NCI-H69 (cell line): ENCODE measurements at regions not wholly inside any gene's neighbourhood (a gene's known extent, or its start where the extent isn't known, plus 50 kb on each side); places are given as distances from the start of the nearest gene placed in this dataset.
"Not testable (repeated sequence)": the region's sequence is repeated elsewhere in the genome, so short reads cannot be mapped to it uniquely, and the experiment has no call there.

ENCODE experiments used
- DNase-seq: peaks from one replicate; lab custom pipeline; 2025; lab: John Stamatoyannopoulos, UW

DNA sequence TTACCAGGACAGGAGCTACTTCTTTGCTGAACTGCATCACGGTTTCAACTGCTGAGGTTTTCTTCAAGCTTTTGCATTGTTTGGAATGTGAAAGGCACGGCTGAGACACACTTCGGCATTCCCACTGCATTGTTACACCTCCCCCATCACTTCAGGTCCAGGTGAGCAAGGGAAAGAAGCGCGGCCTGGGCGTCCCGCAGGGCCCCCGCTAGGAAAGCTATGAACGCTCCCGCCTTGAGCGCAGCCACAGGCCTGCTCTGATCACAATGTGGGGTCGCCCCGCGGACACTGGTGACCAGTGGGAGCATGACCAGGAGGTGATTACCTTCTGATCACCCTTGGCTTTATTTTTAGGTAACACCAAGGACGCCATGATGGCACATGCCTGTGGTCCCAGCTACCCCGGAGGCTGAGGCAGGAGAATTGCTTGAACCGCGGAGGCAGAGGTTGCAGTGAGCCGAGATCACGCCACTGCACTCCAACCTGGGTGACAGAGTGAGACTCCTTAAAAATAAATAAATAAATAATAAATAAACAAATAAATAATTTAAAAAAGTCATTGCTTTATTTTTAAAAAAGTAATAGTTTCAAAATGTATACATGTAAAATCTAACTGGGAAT, 82.2 kb upstream of the ANTXRL start:
- DNase-seq = not testable (repeated sequence)

DNA sequence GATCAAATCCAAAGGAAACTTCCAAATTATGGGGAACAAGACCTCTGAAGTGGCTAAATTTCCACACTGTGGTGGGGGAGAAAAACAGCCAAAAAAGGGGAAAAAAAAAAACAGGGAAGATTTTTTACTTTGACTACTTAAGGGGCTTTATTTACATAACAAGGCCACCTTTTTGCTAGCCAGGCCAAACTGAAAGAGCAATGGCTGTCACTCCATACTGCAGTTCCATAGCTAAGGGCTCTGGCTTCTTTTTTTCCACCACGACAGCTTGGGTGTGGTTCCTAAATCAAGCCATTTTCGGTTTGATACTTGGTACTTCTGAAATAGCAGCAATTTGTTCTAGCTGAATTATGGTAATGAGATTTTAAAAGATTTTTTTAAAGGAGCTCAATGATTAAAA, 76.4 kb upstream of the ANTXRL start:
- DNase-seq = not testable (repeated sequence)

DNA sequence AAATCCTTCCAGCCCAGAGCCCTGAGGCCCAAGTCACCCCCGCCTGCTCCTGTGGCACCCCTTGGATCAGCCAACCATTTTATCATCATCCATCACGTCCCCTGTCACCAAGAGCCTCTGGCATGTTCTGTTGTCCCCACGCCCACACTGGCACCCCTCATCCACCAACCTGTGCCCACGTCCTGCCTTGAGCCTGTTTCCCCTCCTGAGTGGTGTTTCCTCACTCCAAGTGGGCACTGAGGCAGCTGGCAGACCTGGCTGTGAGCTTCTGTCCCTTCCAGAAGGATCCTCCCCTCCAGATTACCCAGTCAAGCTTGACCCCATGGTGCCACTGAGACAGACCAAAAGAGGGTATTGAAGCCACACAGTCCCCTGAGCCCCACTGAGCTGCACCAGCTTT, 71.4 kb upstream of the ANTXRL start:
- DNase-seq = no peak

DNA sequence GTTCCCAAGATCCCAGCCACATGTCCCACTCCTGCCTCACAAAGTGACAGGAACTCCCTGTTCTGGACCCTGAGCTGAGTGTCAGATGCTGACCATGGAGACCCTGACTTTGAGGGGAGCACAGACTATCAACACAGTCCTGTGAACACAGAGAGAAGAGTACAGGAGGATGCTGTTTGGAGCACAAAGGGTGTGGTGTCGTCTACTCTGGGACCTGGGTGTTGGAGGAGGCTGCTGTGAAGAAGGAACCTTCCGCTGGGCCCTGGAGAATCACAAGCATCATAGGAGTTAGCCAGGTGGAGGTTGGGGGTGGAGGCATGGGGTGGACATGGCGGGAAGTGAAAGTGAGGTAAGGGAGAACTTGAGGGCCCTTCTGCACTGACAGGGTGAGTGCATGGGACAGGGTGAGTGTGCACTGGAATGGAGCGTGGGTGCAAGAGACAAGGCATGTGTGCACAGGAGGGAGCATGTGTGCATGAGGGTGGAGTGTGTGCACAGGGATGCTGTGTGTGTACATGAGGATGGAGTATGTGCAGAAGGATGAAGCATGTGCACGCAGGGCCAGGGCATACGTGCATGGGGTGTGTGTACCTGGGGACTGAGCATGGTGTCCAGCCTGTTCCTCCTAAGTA, 70.7 kb upstream of the ANTXRL start:
- no peak for DNase-seq

DNA sequence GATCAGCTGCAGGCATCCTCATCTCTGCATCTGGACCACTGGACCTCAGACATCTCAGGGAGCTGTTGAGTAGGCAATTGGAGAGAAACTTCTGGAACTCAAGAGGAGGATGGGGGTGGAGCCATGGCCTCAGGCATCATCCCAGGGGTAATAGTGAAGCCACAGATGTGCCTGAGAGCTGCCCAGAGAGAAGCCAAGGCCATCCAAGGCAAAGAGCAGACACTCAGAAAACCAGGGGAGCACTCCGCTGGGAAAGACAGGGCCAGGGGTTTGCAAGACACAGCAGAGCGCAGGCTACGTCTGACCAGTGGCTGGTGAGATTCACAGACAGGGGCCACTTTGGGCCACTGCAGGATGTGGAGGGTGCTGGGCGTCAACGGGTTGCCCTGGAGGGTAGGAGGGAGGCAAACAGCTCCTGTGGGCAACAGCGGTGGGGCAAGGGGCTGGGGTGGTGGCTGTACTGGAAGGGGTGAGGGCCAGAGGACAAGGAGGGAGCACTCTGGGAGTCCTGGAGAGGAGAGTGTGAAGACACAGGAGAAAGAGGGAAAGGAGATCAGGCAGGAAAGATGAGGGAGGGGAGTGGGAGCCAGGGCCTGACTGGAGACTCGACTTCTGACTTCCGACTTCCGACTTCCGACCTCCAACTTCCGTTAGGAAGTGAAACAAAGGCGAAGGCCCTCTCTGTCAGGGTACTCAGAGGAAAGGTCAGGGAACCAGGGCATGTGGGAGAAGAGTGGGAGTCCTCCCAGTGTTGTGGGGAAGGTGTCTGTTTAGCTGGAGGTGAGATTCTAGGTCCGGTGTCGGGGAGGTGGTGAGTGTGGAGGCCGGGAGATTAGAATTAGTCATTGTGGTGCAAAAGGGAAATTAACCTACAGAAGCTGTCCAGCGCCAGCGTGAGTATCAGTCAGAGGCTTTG, 69.7 kb upstream of the ANTXRL start:
- no peak for DNase-seq

DNA sequence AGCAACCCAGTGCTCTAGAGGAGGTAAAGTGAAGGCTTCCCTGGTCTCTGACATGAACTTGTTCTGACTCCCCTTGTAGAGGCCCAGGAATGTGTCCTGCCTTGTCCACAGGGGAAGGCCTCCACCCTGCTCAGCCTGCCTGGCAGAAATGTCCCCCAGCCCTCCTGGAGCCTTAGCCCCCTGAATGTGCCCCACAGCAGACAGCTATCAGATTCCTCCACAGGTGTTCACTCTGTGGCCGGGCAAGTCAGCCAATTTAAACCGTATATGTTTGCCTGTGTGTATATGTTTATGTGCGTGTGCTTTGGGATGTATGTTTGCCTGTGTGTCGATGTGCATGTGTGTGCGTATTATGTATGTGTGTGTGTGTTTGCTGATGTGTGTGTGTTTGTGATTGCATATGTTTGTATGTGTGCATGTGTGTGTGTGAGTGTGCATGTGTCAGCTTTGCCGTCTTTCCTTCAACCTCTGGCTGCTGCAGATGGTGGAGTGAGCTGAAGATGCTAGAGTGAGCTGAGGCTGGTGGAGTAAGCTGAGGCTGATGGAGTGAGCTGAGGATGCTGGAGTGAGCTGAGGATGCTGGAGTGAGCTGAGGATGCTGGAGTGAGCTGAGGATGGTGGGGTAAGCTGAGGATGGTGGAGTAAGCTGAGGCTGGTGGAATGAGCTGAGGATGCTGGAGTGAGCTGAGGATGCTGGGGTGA, 68.9 kb upstream of the ANTXRL start:
- no peak for DNase-seq

DNA sequence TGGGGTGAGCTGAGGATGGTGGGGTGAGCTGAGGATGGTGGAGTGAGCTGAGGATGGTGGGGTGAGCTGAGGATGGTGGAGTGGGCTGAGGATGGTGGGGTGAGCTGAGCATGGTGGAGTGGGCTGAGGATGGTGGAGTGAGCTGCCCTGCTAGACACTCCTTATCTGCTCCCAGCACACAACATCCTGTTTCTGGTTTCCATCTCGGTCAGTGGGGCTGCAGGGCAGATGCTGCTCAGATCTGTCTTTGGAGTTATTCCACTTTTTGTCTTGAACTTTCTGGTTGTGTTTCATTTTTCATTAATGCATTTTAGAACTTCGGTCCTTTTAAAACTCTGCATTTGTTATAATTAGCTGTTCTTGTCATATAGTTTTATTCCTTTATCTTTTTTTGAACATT, 67.9 kb upstream of the ANTXRL start:
- DNase-seq = no peak

DNA sequence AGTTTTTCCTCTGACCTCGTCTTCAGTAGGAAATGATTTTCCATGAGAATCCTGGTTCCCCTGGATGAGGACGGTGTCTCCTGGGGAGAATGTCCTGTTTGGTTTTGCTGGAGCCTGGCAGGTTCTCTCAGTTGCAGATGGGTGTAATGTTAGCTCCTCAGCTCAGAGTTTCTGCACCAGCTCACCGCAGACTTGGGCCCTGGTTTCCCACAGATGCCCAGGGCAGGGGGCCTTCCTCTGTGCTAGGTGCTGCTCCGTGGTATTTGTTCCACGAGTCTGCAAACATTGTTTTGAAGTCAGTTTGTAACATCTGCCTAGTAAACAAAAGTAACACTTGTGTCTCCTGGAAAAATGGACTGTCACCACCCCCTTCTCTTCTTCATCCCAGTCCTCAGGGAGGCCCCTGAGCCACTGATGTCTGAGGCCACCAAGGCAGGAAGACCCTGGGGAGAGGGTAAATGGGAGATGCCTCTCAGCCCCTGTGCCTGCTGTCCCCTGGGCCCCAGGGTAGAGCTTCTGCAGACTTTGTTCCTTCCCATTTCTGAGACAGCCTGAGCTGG, 67.3 kb upstream of the ANTXRL start:
- DNase-seq = not testable (repeated sequence)

DNA sequence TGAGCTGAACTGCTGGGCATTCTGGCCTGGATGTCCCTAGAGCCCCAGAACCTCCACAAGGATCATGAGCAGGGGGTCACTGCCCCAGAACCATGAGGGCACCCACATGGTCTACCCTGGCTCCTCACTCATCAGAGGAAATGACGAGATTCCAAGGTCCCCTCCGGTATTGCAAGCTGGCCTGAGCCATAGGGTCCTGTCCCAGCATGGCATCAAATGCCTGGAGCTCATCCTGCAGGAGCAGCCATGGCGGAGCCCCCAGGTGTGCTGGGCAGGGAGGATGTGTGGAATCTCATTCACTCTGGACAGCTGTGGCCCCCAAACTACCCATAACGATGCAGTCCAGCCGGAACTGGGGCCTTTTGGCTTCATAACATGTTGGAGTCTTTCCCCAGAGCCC, 66.6 kb upstream of the ANTXRL start:
- DNase-seq = no peak

DNA sequence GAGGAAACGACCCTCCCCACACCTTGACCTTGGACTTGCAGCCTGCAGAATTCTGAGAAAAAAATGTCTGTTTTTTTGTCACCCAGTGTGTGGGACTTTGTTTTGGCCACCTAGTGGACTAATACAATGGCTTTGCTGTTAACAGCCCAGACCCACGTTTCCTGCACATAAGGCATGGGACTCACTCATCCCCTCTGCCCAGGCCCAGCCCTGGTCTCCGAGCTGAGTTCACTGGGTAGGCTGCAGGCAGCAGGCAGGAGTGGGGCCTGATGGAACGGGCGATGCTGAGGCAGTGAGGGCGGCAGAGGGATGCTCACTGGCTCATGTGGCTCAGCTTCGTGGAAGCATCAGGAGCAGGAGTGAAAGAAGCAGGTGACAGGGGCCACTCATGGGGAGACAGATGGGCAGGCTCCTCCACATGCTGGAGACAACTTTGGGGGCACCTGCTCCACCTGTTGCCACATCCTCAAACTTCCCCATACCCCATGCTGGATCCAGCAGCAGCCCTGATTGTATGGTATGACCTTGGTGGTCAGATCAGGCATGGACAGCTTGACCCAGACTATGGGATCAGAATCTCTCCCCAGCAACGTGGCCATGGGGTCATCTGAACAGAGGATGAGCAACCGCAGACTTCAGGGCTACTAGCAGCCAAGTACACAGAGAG, 65.8 kb upstream of the ANTXRL start:
- DNase-seq = no peak

DNA sequence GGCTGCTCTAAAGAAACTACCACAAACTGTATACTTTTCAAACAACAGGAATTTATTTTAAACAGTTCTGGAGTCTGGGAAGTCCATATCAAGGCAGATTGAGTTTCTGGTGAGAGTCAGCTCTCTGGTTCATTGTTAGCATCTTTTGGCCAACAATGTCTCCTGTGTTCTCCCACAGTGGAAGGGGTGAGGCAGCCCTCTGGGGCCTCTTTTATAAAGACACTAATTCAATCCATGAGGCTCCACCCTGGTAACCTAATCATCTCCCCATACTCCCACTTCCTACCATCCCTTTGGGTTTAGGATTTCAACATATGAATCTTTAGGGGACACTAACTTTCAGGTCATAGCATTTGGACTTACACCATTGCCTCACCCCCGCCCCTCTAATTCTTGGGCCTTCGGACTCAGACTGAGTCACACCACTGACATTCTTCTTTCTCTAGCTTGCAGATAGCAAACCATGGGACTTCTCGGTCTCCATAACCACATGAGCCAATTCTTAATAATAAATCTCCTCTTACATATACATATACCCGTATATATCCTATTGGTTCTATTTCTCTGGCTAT, 64.3 kb upstream of the ANTXRL start:
- no peak for DNase-seq

DNA sequence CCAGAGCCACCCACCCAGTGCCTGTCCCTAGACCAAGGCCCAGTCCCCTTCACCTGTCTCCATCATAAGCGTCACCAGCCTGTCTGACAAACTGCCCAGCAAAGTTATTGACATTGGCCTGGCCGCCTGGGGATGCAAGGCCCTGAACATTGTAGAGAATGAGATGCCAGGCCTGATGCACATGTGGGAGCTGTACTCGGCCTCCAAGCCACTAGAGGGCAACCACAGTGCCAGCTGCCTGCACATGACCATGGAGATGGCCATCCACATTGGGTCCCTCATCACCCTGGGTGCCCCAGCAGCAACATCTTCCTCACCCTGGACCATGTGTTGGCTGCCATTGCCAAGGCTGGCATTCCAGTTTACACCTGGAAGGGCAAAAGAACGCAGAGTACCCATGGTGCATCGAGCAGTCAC, 63.7 kb upstream of the ANTXRL start:
- DNase-seq = peak; percentile 4

DNA sequence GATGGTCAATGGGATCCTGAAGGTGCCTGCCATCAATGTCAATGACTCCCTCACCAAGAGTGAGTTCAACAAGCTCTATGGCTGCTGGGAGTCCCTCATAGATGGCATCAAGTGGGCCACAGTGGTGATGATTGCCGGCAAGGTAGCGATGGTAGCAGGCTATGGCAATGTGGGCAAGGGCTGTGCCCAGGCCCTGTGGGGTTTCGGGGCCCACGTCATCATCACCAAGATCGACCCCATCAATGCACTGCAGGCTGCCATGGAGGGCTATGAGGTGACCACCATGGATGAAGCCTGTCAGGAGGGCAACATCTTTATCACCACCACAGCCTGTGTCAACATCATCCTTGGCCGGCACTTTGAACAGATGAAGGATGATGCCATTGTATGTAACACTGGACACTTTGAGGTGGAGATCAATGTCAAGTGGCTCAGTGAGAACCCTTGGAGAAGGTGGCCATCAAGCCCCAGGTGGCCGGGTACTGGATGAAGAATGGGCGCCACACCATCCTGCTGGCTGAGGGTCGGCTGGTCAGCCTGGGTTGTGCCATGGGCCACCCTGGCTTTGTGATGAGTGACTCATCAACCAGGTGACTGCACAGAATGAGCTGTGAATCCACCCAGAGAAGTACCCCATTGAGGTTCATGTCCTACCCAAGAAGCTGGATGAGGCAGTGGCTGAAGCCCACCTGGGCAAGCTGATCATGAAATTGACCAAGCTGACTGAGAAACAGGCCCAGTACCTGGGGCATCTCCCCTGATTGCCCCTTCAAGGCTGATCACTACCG, 63.0 kb upstream of the ANTXRL start:
- DNase-seq = no peak

DNA sequence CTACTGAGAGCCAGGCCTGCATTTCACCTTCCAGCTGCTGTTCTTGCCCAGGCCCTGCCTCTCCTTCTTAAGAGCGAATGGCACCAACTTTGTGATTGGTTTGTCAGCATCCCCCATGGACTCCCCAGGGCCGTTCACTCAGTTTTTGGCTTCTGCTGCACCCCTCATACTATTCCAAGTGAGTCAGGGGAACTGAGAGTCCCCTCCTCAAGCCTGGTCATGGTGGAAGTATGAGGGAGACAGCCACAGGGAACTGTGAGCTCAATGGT, 62.4 kb upstream of the ANTXRL start:
- no peak for DNase-seq

DNA sequence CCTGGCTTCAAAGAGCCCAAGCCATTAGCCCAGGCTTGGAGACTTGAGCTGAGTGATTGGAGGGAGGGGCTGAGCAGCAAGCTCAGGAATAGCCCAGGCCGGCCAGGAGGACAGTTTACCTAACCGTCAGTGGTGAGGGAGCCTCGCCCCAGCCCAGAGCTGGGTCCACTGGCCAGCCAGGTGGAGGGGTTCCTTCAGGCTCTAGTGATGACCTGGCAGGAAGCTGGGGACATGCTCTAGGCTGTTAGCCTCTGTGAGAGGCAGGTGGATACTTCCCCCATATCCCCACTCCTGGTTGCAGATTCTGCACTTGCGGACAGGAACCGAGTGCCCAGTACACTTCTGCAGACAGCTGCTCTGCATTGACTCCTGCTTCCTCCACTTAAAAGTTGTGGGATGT, 61.2 kb upstream of the ANTXRL start:
- DNase-seq = no peak

DNA sequence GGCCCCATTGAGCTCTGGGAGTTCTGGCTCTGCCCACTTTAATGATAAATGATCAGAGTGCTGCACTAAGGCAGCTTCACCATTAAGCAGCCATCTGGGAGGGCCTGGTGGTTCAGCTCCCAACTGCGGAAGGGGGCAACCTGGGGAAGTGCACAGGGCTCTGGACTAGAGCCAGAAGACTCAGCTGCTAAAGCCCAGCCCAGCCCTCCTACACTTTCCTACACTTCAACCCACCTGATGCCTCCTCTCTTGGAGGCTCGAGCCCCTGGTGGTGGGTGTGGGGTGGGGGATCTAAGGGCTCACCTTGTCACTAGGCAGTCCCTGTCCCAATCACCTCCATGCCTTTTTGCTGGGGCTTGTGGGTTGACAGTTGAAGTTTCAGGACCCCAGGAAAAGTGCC, 60.6 kb upstream of the ANTXRL start:
- no peak for DNase-seq

DNA sequence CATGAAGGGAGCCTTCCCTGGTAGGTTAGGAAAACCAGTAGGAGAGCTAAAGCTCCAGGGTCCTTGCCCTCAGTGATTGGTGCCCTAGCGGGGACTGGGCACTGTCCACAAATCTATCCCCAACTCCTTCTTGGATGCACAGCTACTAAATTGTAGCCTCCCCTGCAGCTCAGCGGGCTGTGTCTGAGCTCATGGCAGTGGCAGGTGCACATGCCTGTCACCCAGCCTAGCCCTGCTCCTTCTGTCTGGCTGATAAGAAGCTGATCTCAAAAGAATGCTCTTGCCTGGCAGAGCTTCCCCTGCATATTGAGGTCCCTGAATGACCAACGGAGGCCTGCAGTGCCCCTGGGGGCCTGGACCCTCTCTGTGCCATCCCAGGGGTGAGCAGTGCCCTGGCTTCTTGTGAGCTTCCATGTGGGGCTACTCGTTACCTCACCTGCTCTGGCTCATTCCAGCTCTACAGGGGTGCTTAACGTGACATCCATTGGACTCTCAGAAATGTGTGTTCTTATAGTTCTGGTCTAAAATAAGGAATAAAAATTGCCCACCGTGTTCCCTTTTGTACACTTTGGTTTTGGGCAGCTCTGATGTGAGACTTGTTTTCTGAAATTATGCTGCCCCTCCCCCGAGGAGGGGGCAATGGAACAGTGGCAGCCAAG, 59.8 kb upstream of the ANTXRL start:
- DNase-seq = no peak

DNA sequence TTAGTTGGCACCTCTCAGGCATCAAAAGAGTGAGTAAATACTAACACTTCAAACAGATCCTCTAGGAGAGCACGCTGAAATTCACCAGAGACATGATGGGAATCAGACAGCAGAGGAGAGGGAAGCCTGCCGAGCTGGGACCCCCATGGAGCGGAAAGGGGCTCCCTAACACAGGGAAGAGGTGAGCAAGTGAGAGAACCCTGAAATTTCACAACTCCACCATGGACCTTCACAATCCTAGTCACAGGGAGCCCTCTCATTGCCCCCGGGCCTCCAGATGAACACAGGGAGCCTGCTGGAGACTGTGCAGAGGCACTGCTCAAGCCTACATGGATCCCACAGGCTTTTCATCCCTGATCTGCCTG, 59.2 kb upstream of the ANTXRL start:
- DNase-seq = no peak

DNA sequence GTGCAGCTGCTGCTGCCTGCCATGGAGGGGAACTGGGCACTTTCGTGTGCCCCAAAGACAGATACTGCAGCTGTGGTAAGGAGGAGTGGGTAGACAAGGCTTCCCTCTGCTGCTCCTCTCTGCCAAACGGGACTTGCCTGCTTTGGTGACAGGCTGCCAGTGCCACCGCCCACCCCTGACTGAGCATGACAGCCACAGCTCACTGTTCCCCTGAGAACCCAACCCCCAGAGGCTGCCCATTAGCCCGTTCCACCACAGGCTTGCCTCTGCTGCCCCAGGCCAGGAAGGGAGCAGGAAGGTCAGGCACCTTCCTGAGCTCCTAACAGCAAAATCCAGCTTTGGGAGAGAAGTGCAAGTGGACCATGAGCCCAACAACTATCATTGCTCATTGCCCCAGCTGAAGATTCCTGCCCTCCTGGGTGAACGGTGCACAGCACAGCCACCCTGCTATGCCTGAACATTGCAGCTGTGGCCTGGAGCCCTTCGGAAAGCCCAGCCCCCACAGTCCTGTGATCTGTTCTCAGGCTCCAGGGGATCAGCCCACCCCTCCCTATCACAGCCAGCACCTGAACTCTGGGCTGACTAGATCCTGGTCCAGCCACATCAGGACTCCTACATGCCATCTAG, 58.7 kb upstream of the ANTXRL start:
- no peak for DNase-seq

DNA sequence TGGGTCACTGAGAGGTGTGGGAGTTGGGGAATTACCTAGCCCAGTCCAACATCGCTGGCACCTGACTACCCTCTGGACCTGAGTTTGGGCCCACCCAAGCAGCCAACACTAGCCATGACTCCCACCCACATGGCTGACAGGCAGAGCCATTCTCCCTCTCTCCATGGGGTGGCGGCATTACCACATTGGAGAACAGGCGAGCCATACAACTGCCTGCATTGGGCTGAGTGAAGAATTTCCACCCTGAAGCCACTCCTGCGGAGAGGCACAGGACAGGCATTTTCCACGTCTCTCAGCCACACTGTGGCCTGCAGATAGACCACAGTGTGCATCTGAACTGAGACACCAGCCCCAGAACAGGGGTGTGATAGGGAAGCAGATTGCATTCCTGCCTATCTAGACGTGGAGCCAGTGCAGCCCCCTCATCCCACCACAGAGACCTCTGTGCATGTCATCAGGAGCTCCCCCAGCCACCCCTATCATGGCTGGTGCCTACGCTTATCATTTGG, 58.2 kb upstream of the ANTXRL start:
- peak; percentile 36 for DNase-seq
